K562 (cell line): ENCODE measurements at regions not wholly inside any gene's neighbourhood (a gene's known extent, or its start where the extent isn't known, plus 50 kb on each side); places are given as distances from the start of the nearest gene placed in this dataset.

ENCODE experiments used
- KDM1A ChIP-seq, 2 experiments: fragments of 450-650 bp; IDR thresholded peaks; 2 replicates each; pipeline ENCODE4 v1.6.1; 2016; ENCODE audit warnings: mild to moderate bottlenecking in 2 of 2
- NR2C1 ChIP-seq, 2 experiments: fragments of 450-650 bp; IDR thresholded peaks; 2 replicates each; pipeline ENCODE4 v1.6.1; 2017; ENCODE audit warnings: mild to moderate bottlenecking in 2 of 2, antibody characterized with exemption in 1 of 2, inconsistent platforms in 1 of 2, missing compliant biosample characterization in 1 of 2, missing genetic modification characterization in 1 of 2
- TAF9B ChIP-seq: fragments of 450-650 bp; IDR thresholded peaks from 2 replicates; pipeline ENCODE4 v1.6.1; 2018; ENCODE audit warnings: mild to moderate bottlenecking; ENCODE audit not compliant: partially characterized antibody
- TF ChIP-seq, protein P1 (sequence below), 2 experiments: fragments of 450-650 bp in 1 of 2; sonication (generic) in 1 of 2; formaldehyde crosslinking in 1 of 2; IDR thresholded peaks in 1 of 2; conservative IDR thresholded peaks in 1 of 2; 2 replicates each; pipeline versions ENCODE4 v1.6.1 to v1.8.1; 2016 to 2023; ENCODE audit warnings: mild to moderate bottlenecking in 2 of 2, moderate library complexity in 2 of 2, inconsistent platforms in 1 of 2, missing genetic modification reagents in 1 of 2
- TF ChIP-seq, protein P2 (sequence below), 3 experiments: IDR thresholded peaks in 2 of 3; conservative IDR thresholded peaks in 1 of 3; 2 replicates each; pipeline ENCODE4 v1.5.1; 2011 to 2012; ENCODE audit warnings: low read length in 3 of 3, mild to moderate bottlenecking in 3 of 3, control low read depth in 2 of 3, improper control_type of control experiment in 1 of 3, inconsistent platforms in 1 of 3, low read depth in 1 of 3, mixed read lengths in 1 of 3, moderate library complexity in 1 of 3; ENCODE audit not compliant: insufficient read depth in 2 of 3
- TF ChIP-seq, protein P3 (sequence below): fragments of 150-350 bp; IDR thresholded peaks from 2 replicates; pipeline ENCODE4 v1.6.1; 2014; ENCODE audit warnings: low read depth, mild to moderate bottlenecking, low read length, borderline replicate concordance
- TF ChIP-seq, protein P4 (sequence below): fragments of 250-450 bp; sonication (Bioruptor Pico); IDR thresholded peaks from 2 replicates; pipeline ENCODE4 v1.5.1; 2021; ENCODE audit warnings: mild to moderate bottlenecking
- TF ChIP-seq, protein P5 (sequence below), 3 experiments: fragments of 200-800 bp in 1 of 3; sonication (Bioruptor generic) in 1 of 3; sonication (generic) in 1 of 3; formaldehyde crosslinking in 1 of 3; IDR thresholded peaks; 2 replicates each; pipeline versions ENCODE4 v1.6.1 to v1.8.0; 2016 to 2022; ENCODE audit warnings: mild to moderate bottlenecking in 2 of 3, missing compliant biosample characterization in 2 of 3, missing genetic modification characterization in 2 of 3, missing genetic modification reagents in 1 of 3

DNA sequence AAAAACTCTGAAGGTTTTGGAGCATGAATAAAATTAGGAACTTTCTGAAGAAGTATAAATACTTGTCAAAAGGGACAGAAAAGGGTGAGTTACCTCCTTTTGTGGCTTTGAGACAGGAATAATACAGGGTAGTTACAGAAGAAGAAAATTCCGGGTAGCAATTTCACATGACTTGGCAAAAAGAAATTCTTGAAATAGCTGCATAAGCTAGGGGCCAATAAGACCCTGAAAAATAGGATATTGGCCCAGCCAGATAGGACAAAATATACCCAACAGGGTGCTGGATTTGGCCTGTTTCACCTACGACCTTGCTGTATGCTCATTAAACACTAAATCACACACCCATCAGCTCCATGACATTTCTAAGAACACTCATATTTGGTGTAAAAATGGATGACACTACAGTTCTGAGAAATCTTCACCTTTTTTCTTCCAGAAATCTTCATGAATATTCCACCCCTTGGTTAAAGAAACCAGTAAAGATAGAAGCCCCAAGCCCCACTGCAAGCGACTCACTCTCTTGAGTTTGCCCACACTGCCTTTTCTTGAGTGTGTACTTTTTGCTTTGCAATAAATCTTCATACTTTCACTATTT lies 362.7 kb downstream of the SEMA3D start (continued):
- TF ChIP-seq, protein P1, sequence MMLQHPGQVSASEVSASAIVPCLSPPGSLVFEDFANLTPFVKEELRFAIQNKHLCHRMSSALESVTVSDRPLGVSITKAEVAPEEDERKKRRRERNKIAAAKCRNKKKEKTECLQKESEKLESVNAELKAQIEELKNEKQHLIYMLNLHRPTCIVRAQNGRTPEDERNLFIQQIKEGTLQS (IDR thresholded peaks at IDR 0.05) = no peak
- TF ChIP-seq, protein P1 (CRISPR knock-in tag; conservative IDR thresholded peaks at IDR 0.05) = 0 out of 2 replicates have a peak, but pooled peaks have one; percentile 24
- peak; percentile 65 to 74; a peak in 3 of 4 replicates for TF ChIP-seq KDM1A (IDR thresholded peaks at IDR 0.05)
- peak; percentile 74 for TF ChIP-seq NR2C1 (IDR thresholded peaks at IDR 0.05)
- TF ChIP-seq NR2C1 (tag; IDR thresholded peaks at IDR 0.05) = peak; percentile 87
- TF ChIP-seq, protein P2, sequence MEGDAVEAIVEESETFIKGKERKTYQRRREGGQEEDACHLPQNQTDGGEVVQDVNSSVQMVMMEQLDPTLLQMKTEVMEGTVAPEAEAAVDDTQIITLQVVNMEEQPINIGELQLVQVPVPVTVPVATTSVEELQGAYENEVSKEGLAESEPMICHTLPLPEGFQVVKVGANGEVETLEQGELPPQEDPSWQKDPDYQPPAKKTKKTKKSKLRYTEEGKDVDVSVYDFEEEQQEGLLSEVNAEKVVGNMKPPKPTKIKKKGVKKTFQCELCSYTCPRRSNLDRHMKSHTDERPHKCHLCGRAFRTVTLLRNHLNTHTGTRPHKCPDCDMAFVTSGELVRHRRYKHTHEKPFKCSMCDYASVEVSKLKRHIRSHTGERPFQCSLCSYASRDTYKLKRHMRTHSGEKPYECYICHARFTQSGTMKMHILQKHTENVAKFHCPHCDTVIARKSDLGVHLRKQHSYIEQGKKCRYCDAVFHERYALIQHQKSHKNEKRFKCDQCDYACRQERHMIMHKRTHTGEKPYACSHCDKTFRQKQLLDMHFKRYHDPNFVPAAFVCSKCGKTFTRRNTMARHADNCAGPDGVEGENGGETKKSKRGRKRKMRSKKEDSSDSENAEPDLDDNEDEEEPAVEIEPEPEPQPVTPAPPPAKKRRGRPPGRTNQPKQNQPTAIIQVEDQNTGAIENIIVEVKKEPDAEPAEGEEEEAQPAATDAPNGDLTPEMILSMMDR (IDR thresholded peaks at IDR 0.05 in 2 of 3, conservative IDR thresholded peaks at IDR 0.05 in 1 of 3; ENCODE audit: insufficient read depth in 2 of 3, low read depth in 1 of 3, low read length in 3 of 3) = no peak
- TF ChIP-seq, protein P3, sequence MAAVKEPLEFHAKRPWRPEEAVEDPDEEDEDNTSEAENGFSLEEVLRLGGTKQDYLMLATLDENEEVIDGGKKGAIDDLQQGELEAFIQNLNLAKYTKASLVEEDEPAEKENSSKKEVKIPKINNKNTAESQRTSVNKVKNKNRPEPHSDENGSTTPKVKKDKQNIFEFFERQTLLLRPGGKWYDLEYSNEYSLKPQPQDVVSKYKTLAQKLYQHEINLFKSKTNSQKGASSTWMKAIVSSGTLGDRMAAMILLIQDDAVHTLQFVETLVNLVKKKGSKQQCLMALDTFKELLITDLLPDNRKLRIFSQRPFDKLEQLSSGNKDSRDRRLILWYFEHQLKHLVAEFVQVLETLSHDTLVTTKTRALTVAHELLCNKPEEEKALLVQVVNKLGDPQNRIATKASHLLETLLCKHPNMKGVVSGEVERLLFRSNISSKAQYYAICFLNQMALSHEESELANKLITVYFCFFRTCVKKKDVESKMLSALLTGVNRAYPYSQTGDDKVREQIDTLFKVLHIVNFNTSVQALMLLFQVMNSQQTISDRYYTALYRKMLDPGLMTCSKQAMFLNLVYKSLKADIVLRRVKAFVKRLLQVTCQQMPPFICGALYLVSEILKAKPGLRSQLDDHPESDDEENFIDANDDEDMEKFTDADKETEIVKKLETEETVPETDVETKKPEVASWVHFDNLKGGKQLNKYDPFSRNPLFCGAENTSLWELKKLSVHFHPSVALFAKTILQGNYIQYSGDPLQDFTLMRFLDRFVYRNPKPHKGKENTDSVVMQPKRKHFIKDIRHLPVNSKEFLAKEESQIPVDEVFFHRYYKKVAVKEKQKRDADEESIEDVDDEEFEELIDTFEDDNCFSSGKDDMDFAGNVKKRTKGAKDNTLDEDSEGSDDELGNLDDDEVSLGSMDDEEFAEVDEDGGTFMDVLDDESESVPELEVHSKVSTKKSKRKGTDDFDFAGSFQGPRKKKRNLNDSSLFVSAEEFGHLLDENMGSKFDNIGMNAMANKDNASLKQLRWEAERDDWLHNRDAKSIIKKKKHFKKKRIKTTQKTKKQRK = no peak
- TF ChIP-seq TAF9B = peak; percentile 25
- TF ChIP-seq, protein P4, sequence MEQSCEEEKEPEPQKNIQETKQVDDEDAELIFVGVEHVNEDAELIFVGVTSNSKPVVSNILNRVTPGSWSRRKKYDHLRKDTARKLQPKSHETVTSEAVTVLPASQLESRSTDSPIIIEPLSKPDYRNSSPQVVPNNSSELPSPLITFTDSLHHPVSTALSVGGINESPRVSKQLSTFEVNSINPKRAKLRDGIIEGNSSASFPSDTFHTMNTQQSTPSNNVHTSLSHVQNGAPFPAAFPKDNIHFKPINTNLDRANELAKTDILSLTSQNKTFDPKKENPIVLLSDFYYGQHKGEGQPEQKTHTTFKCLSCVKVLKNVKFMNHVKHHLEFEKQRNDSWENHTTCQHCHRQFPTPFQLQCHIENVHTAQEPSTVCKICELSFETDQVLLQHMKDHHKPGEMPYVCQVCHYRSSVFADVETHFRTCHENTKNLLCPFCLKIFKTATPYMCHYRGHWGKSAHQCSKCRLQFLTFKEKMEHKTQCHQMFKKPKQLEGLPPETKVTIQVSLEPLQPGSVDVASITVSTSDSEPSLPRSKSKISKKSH (CRISPR knock-in tag) = no peak
- TF ChIP-seq, protein P5, sequence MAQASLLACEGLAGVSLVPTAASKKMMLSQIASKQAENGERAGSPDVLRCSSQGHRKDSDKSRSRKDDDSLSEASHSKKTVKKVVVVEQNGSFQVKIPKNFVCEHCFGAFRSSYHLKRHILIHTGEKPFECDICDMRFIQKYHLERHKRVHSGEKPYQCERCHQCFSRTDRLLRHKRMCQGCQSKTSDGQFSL (CRISPR knock-in tag; IDR thresholded peaks at IDR 0.05) = no peak
- TF ChIP-seq, protein P5 (tag; IDR thresholded peaks at IDR 0.05) = no peak
- TF ChIP-seq, all 486 proteins: peak for 43
